T-helper 17 cell (primary cell): ENCODE measurements at regions not wholly inside any gene's neighbourhood (a gene's known extent, or its start where the extent isn't known, plus 50 kb on each side); places are given as distances from the start of the nearest gene placed in this dataset.

ENCODE experiments used
- ATAC-seq: fragments of 150-1000 bp; cut with Tn5 transposase; 2 replicates; pipeline ENCODE4 v1.10.0; 2021; ENCODE audit warnings: mild to moderate bottlenecking, moderate library complexity
- DNase-seq, 3 donors: peaks; one replicate each; pipeline versions ENCODE4 v3.0.0 to v3.0.0-alpha.2; 2020 to 2021
- H3K9me3 ChIP-seq: one replicate; pipeline ENCODE4 v1.7.0; 2013; ENCODE audit warnings: low read length, mild to moderate bottlenecking; ENCODE audit not compliant: control insufficient read depth, poor library complexity, severe bottlenecking
- H3K27ac Mint-ChIP-seq: one replicate; pipeline ENCODE4 v1.8.0; 2022; ENCODE audit warnings: mild to moderate bottlenecking, moderate library complexity, mixed read lengths
- H3K27me3 Mint-ChIP-seq: one replicate; pipeline ENCODE4 v1.8.0; 2022; ENCODE audit warnings: mixed read lengths
- H3K36me3 Mint-ChIP-seq: one replicate; pipeline ENCODE4 v1.8.0; 2022; ENCODE audit warnings: low read depth, mixed read lengths
- H3K4me1 Mint-ChIP-seq: one replicate; pipeline ENCODE4 v1.8.0; 2022; ENCODE audit warnings: mild to moderate bottlenecking, mixed read lengths
- H3K4me3 Mint-ChIP-seq: one replicate; pipeline ENCODE4 v1.8.0; 2022; ENCODE audit warnings: mild to moderate bottlenecking, moderate library complexity, mixed read lengths

DNA sequence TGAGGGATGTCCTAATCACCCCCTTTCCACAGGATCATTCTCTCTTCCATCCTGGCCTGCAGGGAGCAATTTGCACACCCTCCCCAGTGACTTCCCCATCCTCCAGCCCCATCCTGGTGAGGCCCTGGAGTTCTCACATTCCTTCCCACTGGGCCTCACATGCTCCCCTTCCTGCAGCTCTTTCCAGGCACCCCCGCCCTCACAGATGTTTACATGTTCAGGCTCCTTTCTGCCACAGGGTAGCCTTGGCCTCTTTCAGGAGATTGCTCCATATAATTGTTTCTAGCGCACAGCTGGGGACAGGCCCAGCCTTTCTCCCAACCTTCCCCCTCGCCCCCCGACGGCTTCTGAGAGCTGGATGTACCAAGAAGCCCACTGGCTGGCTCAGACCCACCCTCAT is 288.4 kb upstream of the TRIB2 start:
- peak overlapping the region; percentile 85 for H3K27ac Mint-ChIP-seq
- ATAC-seq (no peak), DNase-seq (no peak)
- H3K4me3 Mint-ChIP-seq, result no peak overlapping the region
- H3K36me3 Mint-ChIP-seq, result no peaks in the 10 kb centered on the region
- no peaks in the 10 kb centered on the region for H3K9me3 ChIP-seq
- H3K27me3 Mint-ChIP-seq, result no peaks in the 10 kb centered on the region
- H3K4me1 Mint-ChIP-seq, result peaks cover 16% of the 10 kb centered on the region

DNA sequence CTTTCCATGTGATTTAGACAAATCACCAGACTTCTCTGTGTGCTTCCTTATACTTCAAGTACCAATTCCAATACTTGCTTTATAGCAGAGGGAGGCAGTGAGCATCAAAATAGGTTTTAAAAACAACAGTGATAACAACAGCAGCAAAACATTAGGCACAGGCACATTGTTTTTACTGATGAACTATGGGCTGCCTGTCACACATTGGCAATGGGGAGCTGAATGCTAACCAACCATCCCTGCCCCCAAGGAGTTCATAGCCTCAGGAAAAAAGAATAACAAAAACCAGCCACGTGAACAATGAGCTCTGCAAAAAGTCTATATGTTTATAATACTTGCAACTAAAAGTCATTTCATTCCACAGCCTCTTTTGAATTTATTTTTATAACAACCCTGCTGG is 287.9 kb upstream of the TRIB2 start:
- H3K27ac Mint-ChIP-seq, result peak overlapping the region; percentile 85
- H3K27me3 Mint-ChIP-seq, result no peaks in the 10 kb centered on the region
- H3K9me3 ChIP-seq, result no peaks in the 10 kb centered on the region
- H3K36me3 Mint-ChIP-seq, result no peaks in the 10 kb centered on the region
- DNase-seq (no peak), ATAC-seq (no peak)
- no peak overlapping the region for H3K4me3 Mint-ChIP-seq
- peaks cover 19% of the 10 kb centered on the region for H3K4me1 Mint-ChIP-seq

DNA sequence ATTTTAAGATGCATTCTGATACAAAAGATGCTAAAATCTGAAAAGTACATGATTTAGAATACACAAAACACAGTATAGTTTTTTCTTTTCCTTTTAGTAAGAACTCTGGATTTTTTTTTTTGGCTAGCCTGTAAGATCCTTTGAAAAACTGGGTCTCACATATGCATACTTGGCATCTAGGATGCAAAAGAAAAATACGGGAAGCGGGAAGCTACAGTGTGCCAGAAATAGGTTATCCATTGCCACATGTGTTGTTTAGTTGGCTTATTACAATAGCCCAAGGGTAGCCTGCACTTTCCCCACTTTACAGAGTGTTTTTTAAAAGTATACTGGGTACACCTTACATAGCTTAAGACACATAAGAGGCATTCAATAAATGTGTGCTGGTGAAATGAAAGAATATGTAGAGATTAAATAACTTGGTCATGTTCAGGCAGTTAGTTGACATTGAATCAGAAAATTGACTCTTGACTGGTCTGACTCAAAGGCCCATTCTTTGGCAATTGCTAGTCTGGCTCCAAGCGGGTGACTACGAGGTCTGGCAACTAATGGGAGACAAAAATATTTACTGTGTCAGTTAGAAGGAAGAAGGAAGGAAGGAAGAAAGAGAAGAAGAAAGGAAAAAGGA is 286.8 kb upstream of the TRIB2 start:
- Mint-ChIP-seq H3K27ac (peak overlapping the region; percentile 85), H3K27me3 (no peaks in the 10 kb centered on the region), H3K36me3 (no peaks in the 10 kb centered on the region), H3K4me1 (peaks cover 28% of the 10 kb centered on the region), H3K4me3 (peak overlapping the region; percentile 72)
- H3K9me3 ChIP-seq, result no peaks in the 10 kb centered on the region
- DNase-seq, result no peak
- no peak for ATAC-seq

DNA sequence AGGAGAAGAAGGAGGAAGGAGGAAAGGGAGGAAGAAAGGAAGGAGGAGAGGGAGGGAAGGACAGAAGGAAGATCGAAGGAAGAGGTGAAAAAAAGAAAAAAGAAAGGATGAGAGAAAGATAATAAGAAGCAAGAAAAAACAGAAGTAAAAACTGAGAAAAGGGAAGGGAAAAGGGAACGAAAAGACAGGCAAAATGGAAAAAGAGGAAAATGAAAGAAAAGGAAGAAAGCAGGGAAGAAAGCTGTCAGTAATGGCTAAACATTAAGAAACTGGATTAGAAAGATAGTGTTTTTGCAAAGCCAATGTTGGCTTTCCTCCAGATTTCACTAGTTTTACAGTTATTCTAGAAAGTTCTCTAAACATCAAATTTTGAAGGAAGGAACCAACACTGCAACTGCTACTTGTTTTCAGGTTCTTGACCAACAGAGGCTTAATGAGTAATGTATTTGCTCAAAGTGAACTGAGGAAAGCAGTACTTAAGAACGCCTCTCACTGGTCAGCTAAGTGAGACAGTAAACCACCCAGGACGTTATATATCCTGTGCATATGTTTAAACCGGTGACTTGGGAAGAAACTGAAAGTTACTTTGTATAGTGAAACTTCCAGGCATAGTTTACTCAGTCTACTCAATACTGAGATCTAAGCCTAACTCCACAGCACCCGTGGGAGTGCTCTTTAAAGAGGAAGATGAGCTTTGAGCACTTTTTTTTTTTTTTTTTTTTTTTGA is 286.2 kb upstream of the TRIB2 start:
- Mint-ChIP-seq H3K36me3 (no peaks in the 10 kb centered on the region), H3K27me3 (no peaks in the 10 kb centered on the region), H3K27ac (peak overlapping the region; percentile 85), H3K4me1 (peaks cover 34% of the 10 kb centered on the region), H3K4me3 (peak overlapping the region; percentile 85)
- ATAC-seq, result peak; percentile 66
- H3K9me3 ChIP-seq, result no peaks in the 10 kb centered on the region
- DNase-seq, result no peak

DNA sequence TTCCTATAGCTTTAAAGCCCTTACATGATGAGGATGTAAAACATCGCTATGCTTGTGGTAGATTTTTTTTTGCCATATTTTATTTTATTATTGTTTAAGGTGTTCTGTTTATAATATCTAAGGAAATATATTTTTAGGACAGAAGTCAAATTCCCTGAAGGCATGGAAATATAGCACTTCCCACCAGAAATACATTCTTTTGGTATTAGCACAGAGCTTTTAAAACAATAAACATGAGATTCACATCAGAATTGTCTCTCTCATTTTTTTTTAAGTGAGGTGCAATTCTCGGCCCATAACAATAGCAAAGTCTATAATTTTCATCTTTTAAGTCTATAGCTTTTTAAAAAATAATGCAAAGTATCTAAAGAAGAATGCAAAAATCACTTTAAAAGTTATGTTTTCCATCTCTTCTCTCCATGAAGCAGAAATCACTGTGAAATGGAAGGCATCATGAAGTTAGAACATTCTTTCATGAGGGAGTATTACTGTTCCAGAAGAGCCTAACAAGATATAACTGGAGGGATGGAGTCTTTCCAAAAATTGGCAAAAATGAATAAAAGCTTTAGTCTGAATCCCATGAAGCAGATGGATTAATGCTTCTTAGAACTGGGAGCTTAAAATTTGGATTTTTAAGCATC is 283.6 kb upstream of the TRIB2 start:
- no peaks in the 10 kb centered on the region for H3K9me3 ChIP-seq
- DNase-seq, result no peak
- H3K27me3 Mint-ChIP-seq, result no peaks in the 10 kb centered on the region
- ATAC-seq, result no peak
- no peak overlapping the region for H3K4me3 Mint-ChIP-seq
- H3K4me1 Mint-ChIP-seq, result peaks cover 42% of the 10 kb centered on the region
- no peaks in the 10 kb centered on the region for H3K36me3 Mint-ChIP-seq
- peak overlapping the region; percentile 41 for H3K27ac Mint-ChIP-seq

DNA sequence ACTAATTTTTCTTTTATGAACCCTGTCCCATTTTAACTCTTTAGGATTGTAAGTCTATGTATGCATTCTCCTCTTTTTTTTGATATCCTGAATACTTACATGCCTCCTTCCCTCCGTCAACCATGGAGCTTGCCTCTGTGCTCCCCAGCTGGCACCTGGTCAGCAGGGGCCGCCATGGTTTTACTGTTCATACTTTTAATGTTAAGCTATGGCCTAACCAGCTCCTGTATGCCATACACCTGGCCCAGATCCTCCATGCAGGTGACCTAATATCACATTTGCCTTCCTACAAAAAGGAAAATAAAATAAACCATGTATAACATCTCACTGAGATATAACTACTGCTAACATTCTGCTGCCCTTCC is 283.1 kb upstream of the TRIB2 start:
- H3K36me3 Mint-ChIP-seq, result no peaks in the 10 kb centered on the region
- DNase-seq (no peak), ATAC-seq (no peak)
- peaks cover 42% of the 10 kb centered on the region for H3K4me1 Mint-ChIP-seq
- peak overlapping the region; percentile 41 for H3K27ac Mint-ChIP-seq
- no peak overlapping the region for H3K4me3 Mint-ChIP-seq
- no peaks in the 10 kb centered on the region for H3K9me3 ChIP-seq
- no peaks in the 10 kb centered on the region for H3K27me3 Mint-ChIP-seq

DNA sequence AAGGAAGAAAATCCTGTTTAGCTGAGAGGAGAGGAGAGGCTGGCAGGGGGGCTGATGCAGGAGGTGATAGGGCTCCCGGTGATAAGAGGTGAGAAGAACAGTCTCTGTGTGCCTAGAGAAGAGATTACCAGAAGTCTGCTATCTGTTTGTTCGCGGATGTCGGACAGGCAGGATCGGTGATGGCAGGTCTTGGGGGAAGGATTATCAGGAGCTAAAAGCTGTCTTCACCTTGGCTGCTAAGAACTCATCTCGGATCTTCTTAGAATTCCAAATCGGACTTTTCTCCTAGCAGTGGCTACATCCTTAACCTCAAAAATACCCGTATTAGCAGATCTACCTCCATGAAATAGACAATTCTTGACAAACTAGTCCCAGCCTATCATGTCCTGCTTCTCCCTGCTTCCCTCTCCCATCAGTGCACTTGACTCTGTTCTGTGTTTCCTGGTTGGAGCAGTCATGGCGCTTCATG is 282.1 kb upstream of the TRIB2 start:
- Mint-ChIP-seq H3K4me3 (no peak overlapping the region), H3K27me3 (no peaks in the 10 kb centered on the region), H3K27ac (no peak overlapping the region), H3K4me1 (peaks cover 42% of the 10 kb centered on the region), H3K36me3 (no peaks in the 10 kb centered on the region)
- DNase-seq (no peak), ATAC-seq (no peak)
- H3K9me3 ChIP-seq, result no peaks in the 10 kb centered on the region

DNA sequence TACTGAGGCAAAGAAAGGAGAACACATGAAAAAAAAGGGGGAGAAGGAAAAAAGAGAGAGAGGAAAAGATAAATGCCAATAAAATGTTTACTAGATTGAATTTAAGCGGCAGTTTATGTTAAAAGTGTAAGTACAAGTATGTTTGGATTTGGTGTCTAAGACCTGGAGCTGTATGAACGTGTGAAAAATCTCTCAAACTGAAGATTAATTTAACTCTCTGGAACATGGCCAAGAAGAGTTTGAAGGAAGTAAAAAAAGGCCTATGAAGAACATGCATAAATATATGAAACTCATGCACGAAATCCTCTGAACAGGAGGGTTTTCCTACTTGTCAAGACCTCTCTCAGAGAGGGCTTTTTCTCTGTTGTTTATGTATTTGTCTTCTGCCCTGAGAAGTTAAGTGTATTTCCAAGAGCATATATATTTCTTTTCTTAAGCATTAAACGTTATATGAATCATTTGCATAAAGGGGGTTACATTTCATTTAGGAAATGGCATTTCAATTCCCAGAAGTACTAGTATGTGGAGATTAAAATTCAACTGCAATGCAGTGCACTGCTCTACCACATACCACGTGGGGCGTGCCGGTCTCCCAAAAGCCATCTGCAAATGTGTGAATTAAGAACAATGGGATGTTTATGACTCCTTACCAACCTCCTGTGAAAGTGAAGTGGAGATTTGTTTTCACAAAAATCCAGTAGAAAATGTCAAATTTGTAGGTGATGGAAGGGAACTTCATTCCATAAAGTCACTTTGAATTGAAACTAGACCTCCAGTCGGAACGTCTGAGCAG is 281.1 kb upstream of the TRIB2 start:
- no peak for ATAC-seq
- no peaks in the 10 kb centered on the region for H3K36me3 Mint-ChIP-seq
- H3K27me3 Mint-ChIP-seq, result no peaks in the 10 kb centered on the region
- H3K4me1 Mint-ChIP-seq, result peaks cover 32% of the 10 kb centered on the region
- no peak overlapping the region for H3K27ac Mint-ChIP-seq
- H3K4me3 Mint-ChIP-seq, result no peak overlapping the region
- no peaks in the 10 kb centered on the region for H3K9me3 ChIP-seq
- no peak for DNase-seq

DNA sequence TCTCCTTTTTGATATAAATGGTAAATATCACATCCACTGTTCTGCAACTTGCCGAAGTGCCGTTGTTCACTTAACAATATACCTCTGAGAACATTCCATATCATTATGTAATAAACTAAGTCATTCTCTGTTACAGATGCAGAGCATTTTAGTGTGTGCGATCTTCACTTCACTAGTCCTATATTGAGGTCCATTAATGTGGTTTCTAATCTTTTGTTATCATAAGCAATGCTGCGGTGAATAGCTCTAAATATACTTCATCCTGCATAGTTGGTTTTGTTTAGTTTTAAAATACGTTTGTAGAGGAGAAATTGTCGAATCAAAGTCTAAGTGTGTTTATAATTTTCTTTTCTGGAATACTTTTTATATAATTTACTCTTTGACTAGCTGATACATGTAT is 280.3 kb upstream of the TRIB2 start:
- ATAC-seq (no peak), DNase-seq (no peak)
- H3K4me3 Mint-ChIP-seq, result no peak overlapping the region
- H3K9me3 ChIP-seq, result no peaks in the 10 kb centered on the region
- peaks cover 33% of the 10 kb centered on the region for H3K4me1 Mint-ChIP-seq
- no peaks in the 10 kb centered on the region for H3K36me3 Mint-ChIP-seq
- no peaks in the 10 kb centered on the region for H3K27me3 Mint-ChIP-seq
- H3K27ac Mint-ChIP-seq, result no peak overlapping the region

DNA sequence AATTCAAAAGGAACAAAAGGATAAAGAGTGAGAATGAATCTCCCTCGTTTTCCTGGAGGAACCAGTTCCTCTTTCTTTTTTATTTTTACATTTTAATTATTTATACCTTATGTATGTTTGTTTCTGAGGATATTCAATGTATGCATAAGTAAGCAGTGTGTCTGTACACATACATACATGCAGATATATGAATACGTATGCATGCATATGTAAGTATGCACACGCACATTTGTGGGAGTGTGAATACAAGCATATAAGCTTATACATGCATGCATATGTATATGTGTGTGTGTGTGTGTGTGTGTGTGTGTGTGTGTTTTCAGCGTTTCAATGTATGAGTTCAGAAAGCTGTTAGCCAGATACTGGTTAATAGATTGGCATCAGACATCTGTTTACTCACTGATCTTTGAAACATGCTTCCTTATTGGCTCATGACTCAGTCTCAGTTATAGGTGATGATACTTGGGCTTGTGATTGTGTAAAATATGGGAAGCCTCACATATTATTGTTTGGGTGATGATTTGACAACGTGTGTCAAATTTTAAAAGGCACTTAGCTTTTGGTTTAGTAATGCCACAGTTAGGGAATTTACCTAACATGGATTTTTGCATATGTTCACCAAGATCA is 279.7 kb upstream of the TRIB2 start:
- H3K9me3 ChIP-seq, result no peaks in the 10 kb centered on the region
- ATAC-seq, result no peak
- Mint-ChIP-seq H3K4me1 (peaks cover 38% of the 10 kb centered on the region), H3K27me3 (no peaks in the 10 kb centered on the region), H3K36me3 (no peaks in the 10 kb centered on the region), H3K4me3 (no peak overlapping the region), H3K27ac (no peak overlapping the region)
- no peak for DNase-seq

DNA sequence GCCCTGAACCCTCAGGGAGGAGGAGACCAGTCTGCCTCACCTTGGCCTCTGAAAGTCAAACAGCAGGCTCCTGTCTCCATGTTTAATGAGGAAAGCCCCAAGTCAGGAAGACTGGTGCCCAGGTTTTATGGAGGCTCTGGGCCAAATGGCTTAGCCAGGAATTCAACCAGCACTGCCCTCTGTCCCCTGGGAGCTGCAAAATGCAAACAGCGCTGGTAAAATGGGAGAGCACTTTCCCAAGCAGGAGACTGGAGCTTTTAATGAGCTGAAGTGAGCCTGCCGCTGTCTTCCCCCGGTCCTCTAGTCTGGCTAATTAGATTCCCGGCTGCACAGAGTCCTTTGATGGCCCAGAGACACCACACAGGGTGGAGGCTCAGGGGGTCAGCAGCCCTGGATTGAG is 276.0 kb upstream of the TRIB2 start:
- DNase-seq, result no peak
- Mint-ChIP-seq H3K36me3 (no peaks in the 10 kb centered on the region), H3K4me3 (no peak overlapping the region), H3K4me1 (peaks cover 28% of the 10 kb centered on the region), H3K27me3 (no peaks in the 10 kb centered on the region), H3K27ac (no peak overlapping the region)
- H3K9me3 ChIP-seq, result peaks cover 3% of the 10 kb centered on the region
- ATAC-seq, result no peak

DNA sequence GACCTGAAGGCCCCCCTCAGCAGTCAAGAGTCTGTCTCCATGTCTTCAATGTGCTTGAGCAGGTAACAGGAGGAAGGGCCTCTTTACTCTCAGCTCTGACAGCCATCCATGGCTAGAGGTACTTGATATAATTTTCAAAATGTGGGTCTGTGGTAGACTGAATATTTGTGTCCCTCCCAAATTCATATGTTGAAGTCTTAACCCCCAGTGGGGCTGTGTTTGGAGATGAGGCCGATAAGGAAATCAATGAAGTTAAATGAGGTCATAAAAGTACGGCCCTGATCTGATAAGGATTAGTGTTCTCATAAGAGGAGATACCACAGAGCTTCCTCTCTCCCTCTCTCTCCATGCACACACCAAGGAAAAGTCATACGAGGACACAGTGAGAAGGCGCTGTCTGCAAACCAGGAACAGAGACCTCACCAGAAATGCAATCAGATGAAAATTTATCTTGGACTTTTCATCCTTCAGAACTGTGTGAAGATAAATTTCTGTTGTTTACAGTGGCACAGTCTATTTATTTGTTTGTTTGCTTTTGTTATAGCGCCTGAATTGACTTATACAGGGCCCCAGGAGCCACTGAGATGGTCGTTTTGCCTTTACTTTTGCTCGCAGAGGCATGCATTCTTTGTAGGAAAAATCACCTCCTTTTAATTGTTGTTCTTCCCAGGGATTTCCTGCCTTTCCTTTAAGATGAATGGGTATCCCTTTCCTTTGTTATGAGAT is 274.8 kb upstream of the TRIB2 start:
- H3K4me1 Mint-ChIP-seq, result peaks cover 21% of the 10 kb centered on the region
- H3K9me3 ChIP-seq, result peaks cover 3% of the 10 kb centered on the region
- DNase-seq (no peak), ATAC-seq (peak; percentile 76)
- H3K27me3 Mint-ChIP-seq, result no peaks in the 10 kb centered on the region
- H3K36me3 Mint-ChIP-seq, result no peaks in the 10 kb centered on the region
- H3K4me3 Mint-ChIP-seq, result peak overlapping the region; percentile 63
- peak overlapping the region; percentile 86 for H3K27ac Mint-ChIP-seq
